Endothelial cell of hepatic sinusoid (primary cell): ENCODE measurements at regions not wholly inside any gene's neighbourhood (a gene's known extent, or its start where the extent isn't known, plus 50 kb on each side); places are given as distances from the start of the nearest gene placed in this dataset.
"Not testable (repeated sequence)": the region's sequence is repeated elsewhere in the genome, so short reads cannot be mapped to it uniquely, and the experiment has no call there.

Source experiments
- in situ Hi-C: cut with HindIII; loops from 2 replicates; pipeline ENCODE4 v1.10.0; 2017; ENCODE audit warnings: low sequenced_read_pairs

GRCh38 chr2:129911363-129912065 lies 68.0 kb upstream of the RAB6C start:
- in situ Hi-C loops = no loop called here

- in situ Hi-C loops = no loop called here
Observed at GRCh38 chr2:129912066-129912820, 67.2 kb upstream of the RAB6C start.

- in situ Hi-C loops = no loop called here
Observed at GRCh38 chr2:129912871-129913694, 66.4 kb upstream of the RAB6C start.

GRCh38 chr2:129913695-129914495 lies 65.6 kb upstream of the RAB6C start:
- in situ Hi-C loops = no loop called here

- in situ Hi-C loops = no loop called here
Observed at GRCh38 chr2:129914538-129915302, 64.7 kb upstream of the RAB6C start.

- in situ Hi-C loops = no loop called here
Observed at GRCh38 chr2:129915303-129915840, 64.1 kb upstream of the RAB6C start.

GRCh38 chr2:129918604-129919003 lies 60.9 kb upstream of the RAB6C start:
- in situ Hi-C loops = no loop called here

- in situ Hi-C loops = no loop called here
Observed at GRCh38 chr2:129922571-129923264, 56.7 kb upstream of the RAB6C start.

GRCh38 chr2:129923265-129924091 lies 56.0 kb upstream of the RAB6C start:
- in situ Hi-C loops = no loop called here

GRCh38 chr2:129924115-129924514 lies 55.4 kb upstream of the RAB6C start:
- in situ Hi-C loops = not testable (repeated sequence)

GRCh38 chr2:129925381-129925780 lies 54.1 kb upstream of the RAB6C start:
- in situ Hi-C loops = no loop called here

- in situ Hi-C loops = no loop called here
Observed at GRCh38 chr2:129927696-129928095, 51.8 kb upstream of the RAB6C start.

GRCh38 chr2:129929321-129930290 lies 49.9 kb upstream of the RAB6C start:
- in situ Hi-C loops = no loop called here
